PC-9 (cell line): ENCODE measurements at regions not wholly inside any gene's neighbourhood (a gene's known extent, or its start where the extent isn't known, plus 50 kb on each side); places are given as distances from the start of the nearest gene placed in this dataset.
"Not testable (repeated sequence)": the region's sequence is repeated elsewhere in the genome, so short reads cannot be mapped to it uniquely, and the experiment has no call there.

ENCODE experiments used
- BruUV-seq: library from RNA; stranded (reverse); fragments of 400-500 nt; replicated peaks from 2 replicates; lab custom pipeline; 2021; lab: Mats Ljungman, UMichigan
- CTCF ChIA-PET: fragments of 300-600 bp; sonication (Branson Sonifier 250); formaldehyde crosslinking; loops from one replicate; lab custom pipeline; 2022; ENCODE audit warnings: antibody characterized with exemption; lab: Charles Lee
- POLR2A ChIA-PET: fragments of 300-600 bp; sonication (Branson Sonifier 250); formaldehyde crosslinking; loops from one replicate; lab custom pipeline; 2022; ENCODE audit warnings: antibody characterized with exemption; ENCODE audit not compliant: unreplicated experiment; lab: Charles Lee
- DNase-seq, 2 experiments: peaks; one replicate each; pipeline versions ENCODE4 v3.0.0 to v3.0.0-alpha.2; 2015 to 2022; ENCODE audit warnings: mixed read lengths in 1 of 2
- H2AFZ ChIP-seq: fragments of 200-600 bp; sonication (generic); 2 replicates; pipeline ENCODE4 v1.8.1; 2017; ENCODE audit warnings: antibody characterized with exemption
- H3F3A ChIP-seq: fragments of 200-600 bp; sonication (generic); 2 replicates; pipeline ENCODE4 v1.8.1; 2017; ENCODE audit warnings: antibody characterized with exemption, mild to moderate bottlenecking, low read depth; ENCODE audit not compliant: insufficient read depth
- H3K27ac ChIP-seq: fragments of 200-600 bp; sonication (generic); 2 replicates; pipeline ENCODE4 v1.6.1; 2016; ENCODE audit warnings: mixed run types
- H3K27me3 ChIP-seq: fragments of 200-600 bp; sonication (generic); 2 replicates; pipeline ENCODE4 v1.6.1; 2016; ENCODE audit warnings: low read depth, mixed run types; ENCODE audit not compliant: insufficient read depth
- H3K36me3 ChIP-seq: fragments of 200-600 bp; sonication (generic); 2 replicates; pipeline ENCODE4 v1.6.1; 2016; ENCODE audit warnings: low read depth, mixed run types
- H3K4me1 ChIP-seq: fragments of 200-600 bp; sonication (generic); replicated peaks from 2 replicates; pipeline ENCODE4 v1.6.1; 2016; ENCODE audit warnings: mixed run types; ENCODE audit not compliant: insufficient read depth
- H3K4me2 ChIP-seq: fragments of 200-600 bp; sonication (generic); 2 replicates; pipeline ENCODE4 v1.6.1; 2017; ENCODE audit warnings: mixed run types
- H3K4me3 ChIP-seq: fragments of 200-600 bp; sonication (generic); 2 replicates; pipeline ENCODE4 v1.6.1; 2016; ENCODE audit warnings: mixed run types
- H3K79me2 ChIP-seq: fragments of 200-600 bp; sonication (generic); 2 replicates; pipeline ENCODE4 v1.6.1; 2017; ENCODE audit warnings: low read depth, mixed run types
- H3K9me2 ChIP-seq: fragments of 200-600 bp; sonication (generic); 2 replicates; pipeline ENCODE4 v1.8.1; 2017; ENCODE audit warnings: mild to moderate bottlenecking; ENCODE audit not compliant: insufficient read depth
- H3K9me3 ChIP-seq: fragments of 200-600 bp; sonication (generic); 2 replicates; pipeline ENCODE4 v1.8.1; 2016; ENCODE audit warnings: low read depth; ENCODE audit not compliant: insufficient read depth
- H4K20me1 ChIP-seq: fragments of 200-600 bp; sonication (generic); 2 replicates; pipeline ENCODE4 v1.8.1; 2017; ENCODE audit not compliant: insufficient read depth
- CTCF ChIP-seq: fragments of 200-600 bp; sonication (generic); conservative IDR thresholded peaks from 2 replicates; pipeline ENCODE4 v1.6.1; 2017; ENCODE audit warnings: mixed run types, antibody characterized with exemption, mild to moderate bottlenecking, moderate library complexity
- EZH2 ChIP-seq: fragments of 200-600 bp; sonication (generic); IDR thresholded peaks from 2 replicates; pipeline ENCODE4 v1.8.0; 2017; ENCODE audit warnings: antibody characterized with exemption, low read depth
- intact Hi-C: fragments of 100-400 bp; cut with micrococcal nuclease; formaldehyde crosslinking; loops from one replicate; pipeline ENCODE4 v1.10.0; 2022; ENCODE audit not compliant: unreplicated experiment

DNA sequence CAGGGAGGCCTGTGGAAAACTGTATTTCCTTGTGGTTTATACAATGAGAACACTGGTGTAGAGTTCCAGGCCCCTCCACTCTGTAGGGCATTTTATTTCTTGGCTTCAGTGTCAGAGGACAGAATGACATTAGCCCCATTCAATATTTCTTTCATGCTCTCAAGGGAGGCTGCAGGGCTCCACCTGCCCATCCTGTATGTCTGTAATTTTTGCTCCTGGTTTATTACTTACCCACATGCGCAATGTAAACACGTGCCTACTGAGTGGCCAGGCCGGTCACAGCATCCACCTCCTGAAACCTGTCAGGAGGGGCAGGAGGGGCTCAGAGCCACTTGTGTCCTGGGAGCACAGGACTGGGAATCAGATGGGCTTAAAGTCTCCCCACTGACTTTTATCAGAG is 82.4 kb downstream of the GADD45G start:
- DNase-seq: no peak
- Histone ChIP-seq H3K27me3 (peaks cover 96% of the 10 kb centered on the region), H3K4me1 (no peaks in the 10 kb centered on the region), H3K4me2 (no peak overlapping the region), H3F3A (no peaks in the 10 kb centered on the region), H4K20me1 (peaks cover 4% of the 10 kb centered on the region; the same call in 1 of the 2 replicates), H2AFZ (no peak overlapping the region), H3K27ac (no peak overlapping the region), H3K79me2 (no peaks in the 10 kb centered on the region), H3K9me3 (no peaks in the 10 kb centered on the region), H3K9me2 (no peaks in the 10 kb centered on the region), H3K4me3 (no peak overlapping the region), H3K36me3 (no peaks in the 10 kb centered on the region)
- POLR2A ChIA-PET: no interaction called here
- intact Hi-C loops: no loop called here
- no TSS peak for BruUV-seq
- CTCF ChIA-PET: no interaction called here
- no peak for TF ChIP-seq EZH2
- TF ChIP-seq CTCF: no peak

DNA sequence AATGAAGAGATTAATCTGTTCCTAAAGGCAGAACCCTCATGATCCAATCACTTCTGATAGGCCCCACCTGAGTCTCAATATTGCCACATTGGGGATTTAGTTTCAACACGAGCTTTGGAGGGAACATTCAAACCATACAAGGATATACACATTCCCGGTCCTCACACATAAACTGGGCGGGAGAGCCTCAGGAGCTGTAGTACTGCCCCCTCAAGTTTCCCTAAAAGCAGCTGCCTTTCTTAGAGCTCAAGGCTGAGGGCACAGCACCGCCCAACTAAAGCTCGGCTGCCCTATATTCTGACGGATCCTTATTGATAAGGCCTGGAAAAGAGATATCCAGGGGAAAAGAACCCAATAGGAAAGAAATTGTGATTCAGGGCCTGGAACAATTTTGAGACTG is 83.0 kb downstream of the GADD45G start:
- intact Hi-C loops: no loop called here
- H3K79me2 ChIP-seq: no peaks in the 10 kb centered on the region
- BruUV-seq: no TSS peak
- H3F3A ChIP-seq: no peaks in the 10 kb centered on the region
- ChIA-PET CTCF (no interaction called here), POLR2A (no interaction called here)
- H3K27me3 ChIP-seq: peaks cover 98% of the 10 kb centered on the region
- no peaks in the 10 kb centered on the region for H3K4me1 ChIP-seq
- DNase-seq: no peak
- H3K36me3 ChIP-seq: no peaks in the 10 kb centered on the region
- no peak overlapping the region for H2AFZ ChIP-seq
- H3K4me2 ChIP-seq: no peak overlapping the region
- no peak for TF ChIP-seq EZH2
- no peak for TF ChIP-seq CTCF
- no peaks in the 10 kb centered on the region for H3K9me2 ChIP-seq
- H3K27ac ChIP-seq: no peak overlapping the region
- H4K20me1 ChIP-seq: peaks cover 4% of the 10 kb centered on the region; the same call in 1 of the 2 replicates
- H3K4me3 ChIP-seq: no peak overlapping the region
- no peaks in the 10 kb centered on the region for H3K9me3 ChIP-seq

- H3K79me2 ChIP-seq, H3K9me3 ChIP-seq, H3K9me2 ChIP-seq, H2AFZ ChIP-seq, intact Hi-C loops, CTCF ChIA-PET, H3K36me3 ChIP-seq, DNase-seq, H4K20me1 ChIP-seq, POLR2A ChIA-PET, H3K4me3 ChIP-seq, BruUV-seq, H3K27ac ChIP-seq, H3K4me2 ChIP-seq, H3K4me1 ChIP-seq, H3F3A ChIP-seq: not testable (repeated sequence)
- peaks cover 99% of the 10 kb centered on the region for H3K27me3 ChIP-seq
Measured at GRCh38 chr9:89689321-89689720, 84.5 kb downstream of the GADD45G start.

DNA sequence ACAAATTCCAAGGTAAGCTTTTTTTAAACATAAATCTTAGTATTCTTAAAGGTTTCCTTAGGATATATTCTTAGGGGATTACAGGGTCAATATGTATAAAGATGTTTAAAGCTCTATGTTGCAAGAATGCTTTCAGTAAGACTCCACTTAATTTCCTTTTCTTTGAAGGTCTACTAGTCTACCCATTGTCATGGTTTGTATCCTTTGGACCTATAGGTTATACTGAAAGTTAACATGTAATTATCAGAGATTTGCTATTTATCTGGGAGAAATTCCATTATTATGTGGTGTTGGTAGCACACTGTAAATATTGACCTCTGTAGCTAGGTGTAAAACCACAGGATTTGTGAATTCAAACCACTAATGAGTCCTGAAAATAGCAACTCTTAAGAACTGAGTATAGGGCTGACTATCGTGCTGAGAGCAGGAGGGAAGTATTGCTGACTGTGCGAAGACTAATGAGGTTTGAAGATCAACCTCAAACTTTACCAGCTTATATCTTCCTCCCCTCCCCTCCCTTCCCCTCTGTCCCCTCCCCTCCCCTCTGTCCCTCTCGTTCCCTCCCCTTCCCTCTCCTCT is 85.6 kb downstream of the GADD45G start:
- ChIA-PET POLR2A (no interaction called here), CTCF (no interaction called here)
- DNase-seq: no peak
- no peak overlapping the region for H2AFZ ChIP-seq
- no peaks in the 10 kb centered on the region for H3K36me3 ChIP-seq
- no peak for TF ChIP-seq EZH2
- TF ChIP-seq CTCF: no peak
- no peak overlapping the region for H3K4me3 ChIP-seq
- H3K27ac ChIP-seq: no peak overlapping the region
- BruUV-seq: no TSS peak
- no peak overlapping the region for H3K4me2 ChIP-seq
- intact Hi-C loops: no loop called here
- H3F3A ChIP-seq: no peaks in the 10 kb centered on the region
- no peaks in the 10 kb centered on the region for H3K79me2 ChIP-seq
- no peaks in the 10 kb centered on the region for H3K9me2 ChIP-seq
- peaks cover 99% of the 10 kb centered on the region for H3K27me3 ChIP-seq
- no peaks in the 10 kb centered on the region for H3K4me1 ChIP-seq
- peaks cover 4% of the 10 kb centered on the region; the same call in 1 of the 2 replicates for H4K20me1 ChIP-seq
- no peaks in the 10 kb centered on the region for H3K9me3 ChIP-seq
